HepG2 (cell line): ENCODE measurements at regions not wholly inside any gene's neighbourhood (a gene's known extent, or its start where the extent isn't known, plus 50 kb on each side); places are given as distances from the start of the nearest gene placed in this dataset.

Experiments
- ATAC-seq: fragments of 200-7000 bp; cut with Tn5 transposase; 3 replicates; pipeline ENCODE4 v1.9.1; 2020; ENCODE audit warnings: mild to moderate bottlenecking, moderate library complexity
- BruUV-seq: library from RNA; stranded (reverse); fragments of 400-500 nt; replicated peaks from 2 replicates; lab custom pipeline; 2021; lab: Mats Ljungman, UMichigan
- CTCF ChIA-PET: fragments of 300-600 bp; formaldehyde crosslinking; extraction: SDS; loops from one replicate; lab custom pipeline; 2021; ENCODE audit warnings: low total read pairs, inconsistent platforms, low intra/inter-chr PET ratio; lab: Yijun Ruan, JAX
- POLR2A ChIA-PET: fragments of 350-600 bp; sonication (Branson Sonifier 250); formaldehyde crosslinking; loops from one replicate; lab custom pipeline; 2020; ENCODE audit warnings: antibody characterized with exemption, inconsistent platforms; lab: Yijun Ruan, JAX
- DNase-seq: peaks from one replicate; pipeline ENCODE4 v3.0.0-alpha.2; 2015; ENCODE audit warnings: low spot score
- FAIRE-seq: peaks from 3 replicates; lab custom pipeline; 2011; peaks lifted over from hg19 to GRCh38; lab: Jason Lieb, UNC
- H2AFZ ChIP-seq: one replicate; pipeline ENCODE4 v1.6.1; 2011; ENCODE audit warnings: low read length, inconsistent platforms
- H3K27ac ChIP-seq: fragments of 300-600 bp; 3 replicates; pipeline ENCODE4 v1.8.0; 2011; ENCODE audit warnings: mixed run types, mild to moderate bottlenecking, mixed read lengths, low read length, inconsistent platforms; ENCODE audit not compliant: insufficient read depth; ENCODE audit errors: extremely low read length
- H3K27me3 ChIP-seq, 2 experiments: fragments of 200-600 bp in 1 of 2; 2 replicates in 1 of 2; 3 replicates in 1 of 2; pipeline versions ENCODE4 v1.6.0 to v1.8.0; 2011; ENCODE audit warnings: low read length in 2 of 2, mild to moderate bottlenecking in 2 of 2, moderate library complexity in 2 of 2, inconsistent platforms in 1 of 2; ENCODE audit not compliant: insufficient read depth in 2 of 2, control insufficient read depth in 1 of 2
- H3K36me3 ChIP-seq, 2 experiments: fragments of 200-600 bp in 1 of 2; replicated peaks in 1 of 2; 2 replicates in 1 of 2; 3 replicates in 1 of 2; pipeline versions ENCODE4 v1.5.1 to v1.8.0; 2011; ENCODE audit warnings: low read length in 2 of 2, inconsistent platforms in 1 of 2; ENCODE audit not compliant: insufficient read depth in 2 of 2, control insufficient read depth in 1 of 2
- H3K4me1 ChIP-seq: 2 replicates; pipeline ENCODE4 v1.5.1; 2012; ENCODE audit warnings: low read length, inconsistent platforms; ENCODE audit not compliant: insufficient read depth
- H3K4me2 ChIP-seq: 2 replicates; pipeline ENCODE4 v1.6.0; 2011; ENCODE audit warnings: low read depth, low read length, inconsistent platforms
- H3K4me3 ChIP-seq, 3 experiments: fragments of 200-600 bp in 1 of 3; sonication (generic), shearing (Covaris generic) in 1 of 3; replicated peaks in 1 of 3; 2 replicates each; pipeline ENCODE4 v1.5.1; 2011 to 2016; ENCODE audit warnings: low read length in 3 of 3, inconsistent platforms in 2 of 3, low read depth in 2 of 3, mild to moderate bottlenecking in 2 of 3, control low read depth in 1 of 3, mixed read lengths in 1 of 3; ENCODE audit not compliant: insufficient read depth in 1 of 3
- H3K79me2 ChIP-seq: one replicate; pipeline ENCODE4 v1.6.1; 2011; ENCODE audit warnings: low read length, inconsistent platforms; ENCODE audit not compliant: insufficient read depth
- H3K9ac ChIP-seq: 2 replicates; pipeline ENCODE4 v1.6.0; 2011; ENCODE audit warnings: mild to moderate bottlenecking, low read depth, low read length, inconsistent platforms; ENCODE audit not compliant: insufficient read depth
- H3K9me3 ChIP-seq: 2 replicates; pipeline ENCODE4 v1.5.1; 2012; ENCODE audit warnings: mild to moderate bottlenecking, low read length
- H4K20me1 ChIP-seq: 2 replicates; pipeline ENCODE4 v1.6.0; 2011; ENCODE audit warnings: inconsistent platforms, mild to moderate bottlenecking, low read length, moderate library complexity; ENCODE audit not compliant: insufficient read depth
- GLI4 ChIP-seq: sonication (generic); formaldehyde crosslinking; IDR thresholded peaks from 2 replicates; pipeline ENCODE4 v1.5.1; 2020; ENCODE audit warnings: missing genetic modification reagents, mild to moderate bottlenecking, moderate library complexity, borderline replicate concordance
- MAFF ChIP-seq: IDR thresholded peaks from 2 replicates; pipeline ENCODE4 v1.6.1; 2011; ENCODE audit warnings: low read depth, low read length, improper control_type of control experiment
- MAFK ChIP-seq, 2 experiments: IDR thresholded peaks in 1 of 2; conservative IDR thresholded peaks in 1 of 2; 2 replicates each; pipeline ENCODE4 v1.6.1; 2011; ENCODE audit warnings: improper control_type of control experiment in 2 of 2, low read length in 2 of 2
- TOPORS ChIP-seq: sonication (generic); formaldehyde crosslinking; IDR thresholded peaks from 2 replicates; pipeline ENCODE4 v1.8.0; 2023; ENCODE audit warnings: mild to moderate bottlenecking, missing genetic modification reagents
- ZNF530 ChIP-seq: sonication (generic); formaldehyde crosslinking; IDR thresholded peaks from 2 replicates; pipeline ENCODE4 v1.5.0; 2020; ENCODE audit warnings: low read depth, mild to moderate bottlenecking, missing genetic modification reagents
- WGBS: methylation state at CpG from one replicate; pipeline ENCODE4 v1.1.6; 2017; ENCODE audit warnings: low lambda C conversion rate; 5-methylcytosine and 5-hydroxymethylcytosine counted together
- in situ Hi-C: cut with HindIII; loops from 2 replicates; pipeline ENCODE4 v1.10.0; 2017; ENCODE audit warnings: low pct_unique_long_range_greater_than_20kb; ENCODE audit not compliant: extremely low pct_ligation_motif_present
- intact Hi-C: fragments of 100-400 bp; cut with micrococcal nuclease; formaldehyde crosslinking; loops from one replicate; pipeline ENCODE4 v1.10.0; 2022; ENCODE audit not compliant: unreplicated experiment
- TF ChIP-seq, protein P1 (sequence below): sonication (generic); formaldehyde crosslinking; IDR thresholded peaks from 2 replicates; pipeline ENCODE4 v1.8.0; 2022; ENCODE audit warnings: low read depth, missing genetic modification reagents
- TF ChIP-seq, protein P2 (sequence below): sonication (generic); formaldehyde crosslinking; IDR thresholded peaks from 2 replicates; pipeline ENCODE4 v1.5.0; 2020; ENCODE audit warnings: missing genetic modification reagents
- TF ChIP-seq, protein P3 (sequence below): sonication (generic); formaldehyde crosslinking; IDR thresholded peaks from one replicate; pipeline ENCODE4 v1.5.1; 2020; ENCODE audit warnings: mild to moderate bottlenecking, missing genetic modification reagents; ENCODE audit errors: not compliant biosample characterization

DNA sequence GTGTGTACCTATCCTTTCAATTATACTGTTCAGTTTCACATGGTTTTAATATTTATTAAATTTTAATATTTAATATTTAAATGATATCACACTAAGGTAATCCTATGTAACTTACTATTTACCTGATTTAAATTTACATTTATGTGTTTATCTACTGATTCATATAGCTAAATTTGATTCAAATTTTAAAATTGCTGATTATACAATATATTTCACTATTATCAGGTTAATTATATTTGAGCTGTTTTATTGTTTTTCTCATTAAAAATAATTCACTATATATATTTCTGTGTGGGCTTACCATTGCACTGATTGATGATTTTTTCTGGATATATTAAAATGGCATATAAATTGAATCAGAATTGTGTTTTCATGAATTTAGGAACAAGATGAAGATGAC lies 1923.5 kb downstream of the STIM2 start:
- Histone ChIP-seq H3K9ac (no peak overlapping the region), H3K4me2 (no peak overlapping the region)
- no peak for DNase-seq
- no TSS peak for BruUV-seq
- TF ChIP-seq, protein P1, sequence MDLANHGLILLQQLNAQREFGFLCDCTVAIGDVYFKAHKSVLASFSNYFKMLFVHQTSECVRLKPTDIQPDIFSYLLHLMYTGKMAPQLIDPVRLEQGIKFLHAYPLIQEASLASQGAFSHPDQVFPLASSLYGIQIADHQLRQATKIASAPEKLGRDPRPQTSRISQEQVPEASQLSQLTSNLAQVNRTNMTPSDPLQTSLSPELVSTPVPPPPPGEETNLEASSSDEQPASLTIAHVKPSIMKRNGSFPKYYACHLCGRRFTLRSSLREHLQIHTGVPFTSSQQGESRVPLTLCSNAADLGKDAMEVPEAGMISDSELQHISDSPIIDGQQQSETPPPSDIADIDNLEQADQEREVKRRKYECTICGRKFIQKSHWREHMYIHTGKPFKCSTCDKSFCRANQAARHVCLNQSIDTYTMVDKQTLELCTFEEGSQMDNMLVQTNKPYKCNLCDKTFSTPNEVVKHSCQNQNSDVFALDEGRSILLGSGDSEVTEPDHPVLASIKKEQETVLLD (CRISPR knock-in tag) = no peak
- TF ChIP-seq MAFK (conservative IDR thresholded peaks at IDR 0.05 in 1 of 2, IDR thresholded peaks at IDR 0.05 in 1 of 2; ENCODE audit: low read length in 2 of 2) = peak in 1 of 2 experiments; percentile 65; a peak in 2 of 4 replicates
- TF ChIP-seq MAFF = peak; percentile 10; the same call in 1 of the 2 replicates
- TF ChIP-seq, all 625 proteins: peak for 2
- H3K36me3 ChIP-seq = no peaks in the 10 kb centered on the region
- H2AFZ ChIP-seq = no peak overlapping the region
- H3K79me2 ChIP-seq = no peaks in the 10 kb centered on the region
- in situ Hi-C loops = no loop called here
- peaks cover 40% of the 10 kb centered on the region for H3K9me3 ChIP-seq
- no peaks in the 10 kb centered on the region for H3K27me3 ChIP-seq
- H3K4me3 ChIP-seq = no peak overlapping the region
- POLR2A ChIA-PET = no interaction called here
- no peaks in the 10 kb centered on the region for H4K20me1 ChIP-seq
- FAIRE-seq = no peak
- ATAC-seq = no peak
- H3K4me1 ChIP-seq = no peaks in the 10 kb centered on the region
- no peak overlapping the region for H3K27ac ChIP-seq
- CTCF ChIA-PET = no interaction called here
- intact Hi-C loops = no loop called here

DNA sequence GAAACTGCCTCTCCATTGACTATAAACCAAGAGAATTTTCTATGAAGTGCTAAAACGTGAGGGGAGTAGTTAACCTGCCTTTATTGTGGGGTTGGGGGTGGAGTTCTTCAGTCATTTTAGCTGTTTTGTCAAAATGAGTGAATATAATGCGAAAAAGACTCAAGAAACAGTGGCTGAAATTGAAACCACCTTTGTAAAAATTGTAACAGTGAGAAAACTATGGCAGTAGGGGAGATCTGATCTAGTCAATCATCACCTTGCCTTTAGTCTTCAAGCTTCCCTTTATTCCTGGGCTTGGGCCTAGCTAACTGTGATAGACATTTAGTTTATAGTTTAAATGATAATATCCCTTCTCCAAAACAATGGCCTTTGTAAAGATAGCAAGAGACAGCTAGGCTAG lies 1927.3 kb downstream of the STIM2 start:
- intact Hi-C loops (no loop called here), in situ Hi-C loops (no loop called here)
- FAIRE-seq (no peak), ATAC-seq (no peak), DNase-seq (no peak)
- no peak overlapping the region for H3K4me3 ChIP-seq
- no peaks in the 10 kb centered on the region for H3K4me1 ChIP-seq
- H3K79me2 ChIP-seq = no peaks in the 10 kb centered on the region
- H3K27ac ChIP-seq = no peak overlapping the region
- POLR2A ChIA-PET = no interaction called here
- no peak overlapping the region for H2AFZ ChIP-seq
- H3K9ac ChIP-seq = no peak overlapping the region
- no peak overlapping the region for H3K4me2 ChIP-seq
- WGBS = 0% methylated on average over 2 of the region's 2 CpGs
- peaks cover 53% of the 10 kb centered on the region for H3K9me3 ChIP-seq
- CTCF ChIA-PET = no interaction called here
- no peaks in the 10 kb centered on the region for H4K20me1 ChIP-seq
- no TSS peak for BruUV-seq
- no peaks in the 10 kb centered on the region for H3K36me3 ChIP-seq
- H3K27me3 ChIP-seq = no peaks in the 10 kb centered on the region
- TF ChIP-seq, protein P2, sequence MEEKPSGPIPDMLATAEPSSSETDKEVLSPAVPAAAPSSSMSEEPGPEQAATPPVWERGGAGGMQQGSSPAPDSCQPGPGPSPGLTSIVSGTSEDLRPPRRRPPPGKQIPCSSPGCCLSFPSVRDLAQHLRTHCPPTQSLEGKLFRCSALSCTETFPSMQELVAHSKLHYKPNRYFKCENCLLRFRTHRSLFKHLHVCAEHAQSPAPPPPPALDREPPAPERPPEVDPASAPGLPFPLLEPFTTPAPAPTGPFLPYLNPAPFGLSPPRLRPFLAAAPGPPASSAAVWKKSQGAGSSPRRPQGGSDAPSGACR (CRISPR knock-in tag) = no peak
- TF ChIP-seq, protein P3, sequence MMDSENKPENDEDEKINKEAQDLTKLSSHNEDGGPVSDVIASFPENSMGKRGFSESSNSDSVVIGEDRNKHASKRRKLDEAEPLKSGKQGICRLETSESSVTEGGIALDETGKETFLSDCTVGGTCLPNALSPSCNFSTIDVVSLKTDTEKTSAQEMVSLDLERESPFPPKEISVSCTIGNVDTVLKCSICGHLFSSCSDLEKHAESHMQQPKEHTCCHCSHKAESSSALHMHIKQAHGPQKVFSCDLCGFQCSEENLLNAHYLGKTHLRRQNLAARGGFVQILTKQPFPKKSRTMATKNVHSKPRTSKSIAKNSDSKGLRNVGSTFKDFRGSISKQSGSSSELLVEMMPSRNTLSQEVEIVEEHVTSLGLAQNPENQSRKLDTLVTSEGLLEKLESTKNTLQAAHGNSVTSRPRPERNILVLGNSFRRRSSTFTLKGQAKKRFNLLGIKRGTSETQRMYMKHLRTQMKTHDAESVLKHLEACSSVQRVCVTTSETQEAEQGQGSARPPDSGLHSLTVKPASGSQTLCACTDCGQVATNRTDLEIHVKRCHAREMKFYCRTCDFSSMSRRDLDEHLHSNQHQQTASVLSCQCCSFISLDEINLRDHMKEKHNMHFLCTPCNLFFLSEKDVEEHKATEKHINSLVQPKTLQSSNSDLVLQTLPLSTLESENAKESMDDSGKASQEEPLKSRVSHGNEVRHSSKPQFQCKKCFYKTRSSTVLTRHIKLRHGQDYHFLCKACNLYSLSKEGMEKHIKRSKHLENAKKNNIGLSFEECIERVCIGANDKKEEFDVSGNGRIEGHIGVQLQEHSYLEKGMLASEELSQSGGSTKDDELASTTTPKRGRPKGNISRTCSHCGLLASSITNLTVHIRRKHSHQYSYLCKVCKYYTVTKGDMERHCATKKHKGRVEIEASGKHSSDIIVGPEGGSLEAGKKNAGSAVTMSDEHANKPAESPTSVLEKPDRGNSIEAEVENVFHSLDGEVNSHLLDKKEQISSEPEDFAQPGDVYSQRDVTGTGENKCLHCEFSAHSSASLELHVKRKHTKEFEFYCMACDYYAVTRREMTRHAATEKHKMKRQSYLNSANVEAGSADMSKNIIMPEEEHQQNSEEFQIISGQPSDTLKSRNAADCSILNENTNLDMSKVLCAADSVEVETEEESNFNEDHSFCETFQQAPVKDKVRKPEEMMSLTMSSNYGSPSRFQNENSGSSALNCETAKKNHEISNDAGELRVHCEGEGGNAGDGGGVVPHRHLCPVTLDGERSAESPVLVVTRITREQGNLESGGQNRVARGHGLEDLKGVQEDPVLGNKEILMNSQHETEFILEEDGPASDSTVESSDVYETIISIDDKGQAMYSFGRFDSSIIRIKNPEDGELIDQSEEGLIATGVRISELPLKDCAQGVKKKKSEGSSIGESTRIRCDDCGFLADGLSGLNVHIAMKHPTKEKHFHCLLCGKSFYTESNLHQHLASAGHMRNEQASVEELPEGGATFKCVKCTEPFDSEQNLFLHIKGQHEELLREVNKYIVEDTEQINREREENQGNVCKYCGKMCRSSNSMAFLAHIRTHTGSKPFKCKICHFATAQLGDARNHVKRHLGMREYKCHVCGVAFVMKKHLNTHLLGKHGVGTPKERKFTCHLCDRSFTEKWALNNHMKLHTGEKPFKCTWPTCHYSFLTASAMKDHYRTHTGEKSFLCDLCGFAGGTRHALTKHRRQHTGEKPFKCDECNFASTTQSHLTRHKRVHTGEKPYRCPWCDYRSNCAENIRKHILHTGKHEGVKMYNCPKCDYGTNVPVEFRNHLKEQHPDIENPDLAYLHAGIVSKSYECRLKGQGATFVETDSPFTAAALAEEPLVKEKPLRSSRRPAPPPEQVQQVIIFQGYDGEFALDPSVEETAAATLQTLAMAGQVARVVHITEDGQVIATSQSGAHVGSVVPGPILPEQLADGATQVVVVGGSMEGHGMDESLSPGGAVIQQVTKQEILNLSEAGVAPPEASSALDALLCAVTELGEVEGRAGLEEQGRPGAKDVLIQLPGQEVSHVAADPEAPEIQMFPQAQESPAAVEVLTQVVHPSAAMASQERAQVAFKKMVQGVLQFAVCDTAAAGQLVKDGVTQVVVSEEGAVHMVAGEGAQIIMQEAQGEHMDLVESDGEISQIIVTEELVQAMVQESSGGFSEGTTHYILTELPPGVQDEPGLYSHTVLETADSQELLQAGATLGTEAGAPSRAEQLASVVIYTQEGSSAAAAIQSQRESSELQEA (CRISPR knock-in tag) = no peak
- no peak for TF ChIP-seq TOPORS
- TF ChIP-seq GLI4 (CRISPR knock-in tag) = no peak
- TF ChIP-seq ZNF530 = no peak
